ENCODE measurements at regions not wholly inside any gene's neighbourhood (a gene's known extent, or its start where the extent isn't known, plus 50 kb on each side); places are given as distances from the start of the nearest gene placed in this dataset.

DNA sequence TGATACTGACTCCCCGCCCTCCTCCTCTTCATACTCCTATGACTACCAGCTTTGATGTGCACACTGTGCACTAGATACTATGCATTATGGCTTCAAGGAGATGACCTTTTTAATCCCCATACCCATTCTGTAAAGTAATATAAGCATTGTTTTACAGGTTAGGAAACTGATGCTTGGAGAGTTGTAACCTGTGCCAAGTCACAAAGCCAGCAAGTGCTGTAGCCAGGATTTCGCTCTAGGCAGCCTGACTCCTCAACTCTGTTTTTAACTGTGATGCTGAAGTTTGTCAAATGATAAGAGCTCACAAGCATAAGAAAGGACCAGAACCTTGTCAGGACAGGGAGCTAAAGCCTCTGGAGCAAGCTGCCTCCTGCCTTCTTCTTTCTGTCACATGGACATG is 461.3 kb downstream of the TMEM232 start:
- TF ChIP-seq, protein P1, sequence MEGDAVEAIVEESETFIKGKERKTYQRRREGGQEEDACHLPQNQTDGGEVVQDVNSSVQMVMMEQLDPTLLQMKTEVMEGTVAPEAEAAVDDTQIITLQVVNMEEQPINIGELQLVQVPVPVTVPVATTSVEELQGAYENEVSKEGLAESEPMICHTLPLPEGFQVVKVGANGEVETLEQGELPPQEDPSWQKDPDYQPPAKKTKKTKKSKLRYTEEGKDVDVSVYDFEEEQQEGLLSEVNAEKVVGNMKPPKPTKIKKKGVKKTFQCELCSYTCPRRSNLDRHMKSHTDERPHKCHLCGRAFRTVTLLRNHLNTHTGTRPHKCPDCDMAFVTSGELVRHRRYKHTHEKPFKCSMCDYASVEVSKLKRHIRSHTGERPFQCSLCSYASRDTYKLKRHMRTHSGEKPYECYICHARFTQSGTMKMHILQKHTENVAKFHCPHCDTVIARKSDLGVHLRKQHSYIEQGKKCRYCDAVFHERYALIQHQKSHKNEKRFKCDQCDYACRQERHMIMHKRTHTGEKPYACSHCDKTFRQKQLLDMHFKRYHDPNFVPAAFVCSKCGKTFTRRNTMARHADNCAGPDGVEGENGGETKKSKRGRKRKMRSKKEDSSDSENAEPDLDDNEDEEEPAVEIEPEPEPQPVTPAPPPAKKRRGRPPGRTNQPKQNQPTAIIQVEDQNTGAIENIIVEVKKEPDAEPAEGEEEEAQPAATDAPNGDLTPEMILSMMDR (IDR thresholded peaks at IDR 0.05): no peak
- no peak for TF ChIP-seq POLR2A (IDR thresholded peaks at IDR 0.05)
